ENCODE measurements at regions not wholly inside any gene's neighbourhood (a gene's known extent, or its start where the extent isn't known, plus 50 kb on each side); places are given as distances from the start of the nearest gene placed in this dataset.

GRCh38 chr7:110283056-110283455 lies 807.9 kb upstream of the LRRN3 start:
- SMC1A ChIA-PET (ENCODE audit: uncharacterized antibody, unreplicated experiment) = no interaction called here
- Histone ChIP-seq H3K9ac (ENCODE audit: control insufficient read depth, insufficient read depth, low read length) (no peak overlapping the region), H3K4me2 (ENCODE audit: control insufficient read depth, insufficient read depth) (no peak overlapping the region), H3K27me3 (replicated peaks in 1 of 2; ENCODE audit: control insufficient read depth in 2 of 2, insufficient read depth in 2 of 2, low read length in 1 of 2) (no peaks in the 10 kb centered on the region), H3K4me1 (ENCODE audit: control insufficient read depth, insufficient read depth, low read length) (no peaks in the 10 kb centered on the region), H3K27ac (ENCODE audit: control insufficient read depth, insufficient read depth) (no peak overlapping the region), H3K4me3 (no peak overlapping the region), H3K9me3 (replicated peaks; ENCODE audit: control insufficient read depth, insufficient read depth, low read length) (no peaks in the 10 kb centered on the region), H3K79me2 (ENCODE audit: control insufficient read depth, insufficient read depth, low read length) (no peaks in the 10 kb centered on the region), H3K36me3 (ENCODE audit: control insufficient read depth in 2 of 2, insufficient read depth in 2 of 2, low read length in 1 of 2) (no peaks in the 10 kb centered on the region), H4K20me1 (ENCODE audit: control insufficient read depth, insufficient read depth) (no peaks in the 10 kb centered on the region), H2AFZ (ENCODE audit: control insufficient read depth, low read depth, low read length) (no peak overlapping the region)
- TF ChIP-seq TAF1 (IDR thresholded peaks at IDR 0.05; ENCODE audit: borderline replicate concordance, low read depth, low read length) = no peak
- no peak for TF ChIP-seq POU2F2 (IDR thresholded peaks at IDR 0.05; ENCODE audit: borderline replicate concordance, low read depth, low read length)
- no peak for TF ChIP-seq NRF1 (conservative IDR thresholded peaks at IDR 0.05; ENCODE audit: low read depth, low read length)
- no peak for TF ChIP-seq KLF5 (IDR thresholded peaks at IDR 0.05; ENCODE audit: partially characterized antibody)
- no peak for TF ChIP-seq MEF2A (IDR thresholded peaks at IDR 0.05; ENCODE audit: insufficient read depth, low read depth, low read length)
- TF ChIP-seq, protein P1, sequence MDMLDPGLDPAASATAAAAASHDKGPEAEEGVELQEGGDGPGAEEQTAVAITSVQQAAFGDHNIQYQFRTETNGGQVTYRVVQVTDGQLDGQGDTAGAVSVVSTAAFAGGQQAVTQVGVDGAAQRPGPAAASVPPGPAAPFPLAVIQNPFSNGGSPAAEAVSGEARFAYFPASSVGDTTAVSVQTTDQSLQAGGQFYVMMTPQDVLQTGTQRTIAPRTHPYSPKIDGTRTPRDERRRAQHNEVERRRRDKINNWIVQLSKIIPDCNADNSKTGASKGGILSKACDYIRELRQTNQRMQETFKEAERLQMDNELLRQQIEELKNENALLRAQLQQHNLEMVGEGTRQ (IDR thresholded peaks at IDR 0.05; ENCODE audit: borderline replicate concordance, low read depth, low read length) = no peak
- no peak for TF ChIP-seq ZNF274 (IDR thresholded peaks at IDR 0.05; ENCODE audit: insufficient read depth, insufficient read length)
- TF ChIP-seq SMARCA5 (IDR thresholded peaks at IDR 0.05) = no peak
- TF ChIP-seq NR2C1 (IDR thresholded peaks at IDR 0.05) = no peak
- no peak for TF ChIP-seq NKRF (conservative IDR thresholded peaks at IDR 0.05)
- TF ChIP-seq, protein P2, sequence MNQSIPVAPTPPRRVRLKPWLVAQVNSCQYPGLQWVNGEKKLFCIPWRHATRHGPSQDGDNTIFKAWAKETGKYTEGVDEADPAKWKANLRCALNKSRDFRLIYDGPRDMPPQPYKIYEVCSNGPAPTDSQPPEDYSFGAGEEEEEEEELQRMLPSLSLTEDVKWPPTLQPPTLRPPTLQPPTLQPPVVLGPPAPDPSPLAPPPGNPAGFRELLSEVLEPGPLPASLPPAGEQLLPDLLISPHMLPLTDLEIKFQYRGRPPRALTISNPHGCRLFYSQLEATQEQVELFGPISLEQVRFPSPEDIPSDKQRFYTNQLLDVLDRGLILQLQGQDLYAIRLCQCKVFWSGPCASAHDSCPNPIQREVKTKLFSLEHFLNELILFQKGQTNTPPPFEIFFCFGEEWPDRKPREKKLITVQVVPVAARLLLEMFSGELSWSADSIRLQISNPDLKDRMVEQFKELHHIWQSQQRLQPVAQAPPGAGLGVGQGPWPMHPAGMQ (IDR thresholded peaks at IDR 0.05; ENCODE audit: borderline replicate concordance) = no peak
- TF ChIP-seq ZNF622 (IDR thresholded peaks at IDR 0.05) = no peak
- TF ChIP-seq FOXK2 (IDR thresholded peaks at IDR 0.05) = no peak
- TF ChIP-seq BMI1 (IDR thresholded peaks at IDR 0.05; ENCODE audit: borderline replicate concordance) = no peak
- 2% methylated on average over 2 of the region's 2 CpGs for WGBS (ENCODE audit: insufficient coverage, insufficient replicate concordance, low lambda C conversion rate, missing lambda C conversion rate)
- RAD21 ChIA-PET (ENCODE audit: unreplicated experiment) = no interaction called here
- FAIRE-seq = no peak
- intact Hi-C loops (cut with micrococcal nuclease; ENCODE audit: unreplicated experiment) (no loop called here), in situ Hi-C loops (cut with MboI) (no loop called here)
- BruUV-seq (replicated peaks) = no TSS peak
- no peak for ATAC-seq
- CTCF ChIA-PET = no interaction called here
- no peak for DNase-seq (ENCODE audit: low read depth, low spot score)
- POLR2A ChIA-PET = no interaction called here
